ENCODE measurements at regions not wholly inside any gene's neighbourhood (a gene's known extent, or its start where the extent isn't known, plus 50 kb on each side); places are given as distances from the start of the nearest gene placed in this dataset.

- no peak overlapping the region for H2AK5ac ChIP-seq (ENCODE audit: insufficient read length, low read length)
- no peak overlapping the region for H2BK5ac ChIP-seq (ENCODE audit: insufficient read length, low read length)
- no peak overlapping the region for H3K23ac ChIP-seq (ENCODE audit: insufficient read length, low read depth, low read length)
- no peaks in the 10 kb centered on the region for H3K9me3 ChIP-seq (ENCODE audit: control insufficient read depth, low read depth, low read length)
- no peaks in the 10 kb centered on the region for H4K20me1 ChIP-seq (ENCODE audit: control insufficient read depth, insufficient read depth, insufficient read length)
- DNase-seq: no peak
- no peak overlapping the region for H2BK120ac ChIP-seq (ENCODE audit: low read depth, low read length, poor library complexity, severe bottlenecking)
- no peak overlapping the region for H4K91ac ChIP-seq (ENCODE audit: insufficient read length, low read depth, low read length)
- no peak overlapping the region for H3K4me3 Mint-ChIP-seq
- no peak overlapping the region for H3T11ph ChIP-seq (ENCODE audit: low read length)
- no peak overlapping the region for H4K5ac ChIP-seq (ENCODE audit: insufficient read length, low read depth, low read length)
- H2BK15ac ChIP-seq (ENCODE audit: low read depth, low read length): no peak overlapping the region
- H3K79me1 ChIP-seq (ENCODE audit: insufficient read depth, low read depth, low read length, poor library complexity, severe bottlenecking): no peaks in the 10 kb centered on the region
- no peaks in the 10 kb centered on the region for H3K27me3 Mint-ChIP-seq (ENCODE audit: low read depth)
- H3K9me3 Mint-ChIP-seq: no peaks in the 10 kb centered on the region
- no peaks in the 10 kb centered on the region for H3K4me1 ChIP-seq (ENCODE audit: insufficient read depth, low read length)
- no peaks in the 10 kb centered on the region for H3K27me3 ChIP-seq (ENCODE audit: insufficient read depth, low read length)
- no peak overlapping the region for H3K14ac ChIP-seq (ENCODE audit: insufficient read depth, low read length)
- no peaks in the 10 kb centered on the region for H3K36me3 Mint-ChIP-seq (ENCODE audit: insufficient read depth in 1 of 3, low read depth in 3 of 3)
- no peak overlapping the region for H2AFZ ChIP-seq (ENCODE audit: low read length)
- H3K27ac ChIP-seq (ENCODE audit: insufficient read length, low read depth, low read length): no peak overlapping the region
- no peak overlapping the region for H3K4me2 ChIP-seq (ENCODE audit: insufficient read depth, insufficient read length, low read length)
- no peak overlapping the region for H2BK20ac ChIP-seq (ENCODE audit: low read depth, low read length, poor library complexity, severe bottlenecking)
- no peak for TF ChIP-seq CTCF (conservative IDR thresholded peaks at IDR 0.05)
- no peak overlapping the region for H3K18ac ChIP-seq (ENCODE audit: insufficient read length, low read depth, low read length)
- no peaks in the 10 kb centered on the region for H3K23me2 ChIP-seq (ENCODE audit: insufficient read length, low read depth, low read length, poor library complexity, severe bottlenecking)
- no peaks in the 10 kb centered on the region for H3K79me2 ChIP-seq (ENCODE audit: insufficient read depth, low read length)
- H4K8ac ChIP-seq (replicated peaks; ENCODE audit: insufficient read length, low read depth, low read length): no peak overlapping the region
- WGBS (ENCODE audit: extremely low coverage, insufficient read length, low lambda C conversion rate): no CpG with 5 or more reads among the region's 2 CpGs
- peaks cover under 1 to 7% of the 10 kb centered on the region in 2 experiments; a peak in 3 of 4 replicates for H3K4me1 Mint-ChIP-seq
- H3K56ac ChIP-seq (ENCODE audit: insufficient read length, low read depth, low read length): no peak overlapping the region
- no peak overlapping the region for H3K4ac ChIP-seq (ENCODE audit: low read depth, low read length)
- H2BK12ac ChIP-seq (ENCODE audit: insufficient read length, low read depth, low read length): no peak overlapping the region
- no peak overlapping the region; a peak in 1 of 7 replicates for H3K27ac Mint-ChIP-seq
- no peak overlapping the region for H3K9ac ChIP-seq (ENCODE audit: extremely low read depth, insufficient read length, low read length)
Measured at GRCh38 chr5:101663543-101663942, 632.5 kb downstream of the SLCO4C1 start.

Measured in H9 (cell line).